ENCODE measurements at regions not wholly inside any gene's neighbourhood (a gene's known extent, or its start where the extent isn't known, plus 50 kb on each side); places are given as distances from the start of the nearest gene placed in this dataset.

DNA sequence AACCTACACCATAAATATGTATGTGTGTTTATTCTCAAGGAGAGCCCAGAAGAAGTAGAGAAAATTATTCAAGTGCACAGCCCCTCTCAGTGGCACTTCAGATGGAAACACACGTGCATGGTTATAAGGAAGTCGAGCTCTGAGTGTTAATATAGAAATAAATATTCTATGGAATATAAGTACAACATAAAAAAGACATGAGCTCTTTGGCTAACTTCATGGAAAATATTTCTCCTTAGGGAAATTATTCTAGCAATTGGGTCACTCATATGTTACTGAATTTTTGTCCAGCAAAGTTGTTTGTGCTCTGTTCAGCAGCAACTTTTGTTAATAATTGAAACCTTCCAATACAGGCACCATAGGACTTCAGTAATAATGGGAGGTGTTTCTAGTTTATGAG lies 939.0 kb downstream of the LRFN5 start:
- Mint-ChIP-seq H3K4me3 (ENCODE audit: unreplicated experiment) (no peak overlapping the region), H3K4me1 (ENCODE audit: low read depth) (no peaks in the 10 kb centered on the region), H3K9me3 (ENCODE audit: low read depth) (peaks cover 4% of the 10 kb centered on the region), H3K27me3 (ENCODE audit: low read depth) (no peaks in the 10 kb centered on the region), H3K27ac (ENCODE audit: unreplicated experiment) (no peak overlapping the region), H3K36me3 (ENCODE audit: low read depth) (no peaks in the 10 kb centered on the region)
- DNase-seq (ENCODE audit: low spot score): no peak
- TF ChIP-seq, protein P1, sequence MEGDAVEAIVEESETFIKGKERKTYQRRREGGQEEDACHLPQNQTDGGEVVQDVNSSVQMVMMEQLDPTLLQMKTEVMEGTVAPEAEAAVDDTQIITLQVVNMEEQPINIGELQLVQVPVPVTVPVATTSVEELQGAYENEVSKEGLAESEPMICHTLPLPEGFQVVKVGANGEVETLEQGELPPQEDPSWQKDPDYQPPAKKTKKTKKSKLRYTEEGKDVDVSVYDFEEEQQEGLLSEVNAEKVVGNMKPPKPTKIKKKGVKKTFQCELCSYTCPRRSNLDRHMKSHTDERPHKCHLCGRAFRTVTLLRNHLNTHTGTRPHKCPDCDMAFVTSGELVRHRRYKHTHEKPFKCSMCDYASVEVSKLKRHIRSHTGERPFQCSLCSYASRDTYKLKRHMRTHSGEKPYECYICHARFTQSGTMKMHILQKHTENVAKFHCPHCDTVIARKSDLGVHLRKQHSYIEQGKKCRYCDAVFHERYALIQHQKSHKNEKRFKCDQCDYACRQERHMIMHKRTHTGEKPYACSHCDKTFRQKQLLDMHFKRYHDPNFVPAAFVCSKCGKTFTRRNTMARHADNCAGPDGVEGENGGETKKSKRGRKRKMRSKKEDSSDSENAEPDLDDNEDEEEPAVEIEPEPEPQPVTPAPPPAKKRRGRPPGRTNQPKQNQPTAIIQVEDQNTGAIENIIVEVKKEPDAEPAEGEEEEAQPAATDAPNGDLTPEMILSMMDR (IDR thresholded peaks at IDR 0.05): no peak

DNA sequence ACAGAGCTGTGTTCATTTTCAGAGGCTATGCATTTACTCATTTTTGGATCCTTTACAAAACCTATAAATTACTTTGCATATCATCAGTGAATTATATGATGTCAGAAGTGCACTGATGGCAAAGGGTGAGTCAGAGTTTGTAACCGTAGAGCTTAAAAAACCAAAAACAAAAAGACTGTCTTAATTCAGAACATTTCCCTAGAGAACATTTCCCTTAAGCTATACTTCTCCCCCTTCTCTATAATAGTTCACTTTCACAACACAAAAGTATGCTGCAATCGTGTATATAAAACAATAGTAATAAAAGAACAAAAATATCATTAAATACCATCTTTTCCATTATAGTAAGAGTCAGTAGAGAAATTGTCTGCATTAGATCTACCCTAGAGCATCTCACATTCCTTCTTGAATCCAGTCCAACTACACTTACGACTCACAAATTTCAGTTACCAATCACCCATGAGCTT lies 934.9 kb downstream of the LRFN5 start:
- H3K9me3 Mint-ChIP-seq (ENCODE audit: low read depth): no peaks in the 10 kb centered on the region
- TF ChIP-seq, protein P1 (IDR thresholded peaks at IDR 0.05): no peak
- no peak for DNase-seq (ENCODE audit: low spot score)
- H3K4me1 Mint-ChIP-seq (ENCODE audit: low read depth): no peaks in the 10 kb centered on the region
- no peaks in the 10 kb centered on the region for H3K36me3 Mint-ChIP-seq (ENCODE audit: low read depth)
- peaks cover 5% of the 10 kb centered on the region for H3K27me3 Mint-ChIP-seq (ENCODE audit: low read depth)
- no peak overlapping the region for H3K4me3 Mint-ChIP-seq (ENCODE audit: unreplicated experiment)
- no peak overlapping the region for H3K27ac Mint-ChIP-seq (ENCODE audit: unreplicated experiment)

DNA sequence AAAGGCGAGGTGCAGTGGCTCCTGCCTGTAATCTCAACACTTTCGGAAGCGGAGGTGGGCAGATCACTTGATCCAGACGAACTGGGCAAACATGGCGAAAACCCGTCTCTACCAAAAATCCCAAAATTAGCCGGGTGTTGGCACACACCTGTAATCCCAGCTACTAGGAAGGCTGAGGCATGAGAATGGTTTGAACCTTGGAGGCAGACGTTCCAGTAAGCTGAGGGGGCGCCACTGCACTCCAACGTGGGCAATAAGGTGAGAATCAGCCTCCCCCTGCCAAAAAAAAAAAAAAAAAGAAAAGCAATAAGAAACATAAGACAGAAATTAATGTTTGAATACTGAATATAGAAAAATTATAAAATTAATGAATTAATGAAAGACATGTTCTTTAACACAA lies 928.7 kb downstream of the LRFN5 start:
- H3K4me3 Mint-ChIP-seq (ENCODE audit: unreplicated experiment): no peak overlapping the region
- H3K36me3 Mint-ChIP-seq (ENCODE audit: low read depth): no peaks in the 10 kb centered on the region
- no peaks in the 10 kb centered on the region for H3K4me1 Mint-ChIP-seq (ENCODE audit: low read depth)
- no peak for DNase-seq (ENCODE audit: low spot score)
- H3K9me3 Mint-ChIP-seq (ENCODE audit: low read depth): no peaks in the 10 kb centered on the region
- TF ChIP-seq, protein P1 (IDR thresholded peaks at IDR 0.05): no peak
- no peak overlapping the region for H3K27ac Mint-ChIP-seq (ENCODE audit: unreplicated experiment)
- peaks cover 5% of the 10 kb centered on the region for H3K27me3 Mint-ChIP-seq (ENCODE audit: low read depth)

DNA sequence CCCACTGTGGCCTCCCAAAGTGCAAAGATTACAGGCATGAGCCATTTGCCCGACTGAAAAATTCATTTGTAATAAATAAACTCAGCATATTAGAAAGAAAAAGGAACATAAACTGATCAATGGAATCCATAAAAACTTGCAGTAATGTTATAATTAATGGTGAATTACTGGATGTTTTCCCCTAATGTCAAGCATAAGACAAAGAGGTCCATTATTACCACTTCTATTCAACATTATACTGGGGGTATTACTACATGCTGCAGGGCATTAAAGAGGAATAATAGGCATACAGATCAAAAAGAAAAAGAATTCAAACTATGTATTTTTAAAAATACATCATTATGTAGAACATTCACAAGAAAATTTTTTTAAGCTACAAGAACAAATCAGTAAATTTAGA lies 926.8 kb downstream of the LRFN5 start:
- H3K36me3 Mint-ChIP-seq (ENCODE audit: low read depth): no peaks in the 10 kb centered on the region
- H3K4me1 Mint-ChIP-seq (ENCODE audit: low read depth): no peaks in the 10 kb centered on the region
- TF ChIP-seq, protein P1 (IDR thresholded peaks at IDR 0.05): no peak
- DNase-seq (ENCODE audit: low spot score): no peak
- H3K9me3 Mint-ChIP-seq (ENCODE audit: low read depth): no peaks in the 10 kb centered on the region
- H3K27me3 Mint-ChIP-seq (ENCODE audit: low read depth): peaks cover 4% of the 10 kb centered on the region
- H3K4me3 Mint-ChIP-seq (ENCODE audit: unreplicated experiment): no peak overlapping the region
- H3K27ac Mint-ChIP-seq (ENCODE audit: unreplicated experiment): no peak overlapping the region

DNA sequence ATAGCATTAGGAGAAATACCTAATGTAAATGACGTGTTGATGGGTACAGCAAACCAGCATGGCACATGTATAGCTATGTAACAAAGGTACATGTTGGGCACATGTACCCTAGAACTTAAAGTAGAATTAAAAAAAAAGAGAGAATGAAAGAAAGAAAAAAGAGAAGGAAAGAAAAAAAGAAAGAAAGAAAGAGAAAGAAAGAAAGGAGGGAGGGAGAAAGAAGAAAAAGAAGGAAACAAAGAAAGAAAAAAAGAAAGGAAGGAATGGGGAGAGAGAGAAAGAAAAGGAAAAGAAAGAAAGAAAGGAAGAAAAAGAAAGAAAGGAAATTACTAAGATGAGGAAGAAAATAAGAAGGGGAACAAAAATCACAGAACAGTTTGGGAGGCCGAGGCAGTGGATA lies 925.5 kb downstream of the LRFN5 start:
- no peak for DNase-seq (ENCODE audit: low spot score)
- Mint-ChIP-seq H3K4me3 (ENCODE audit: unreplicated experiment) (no peak overlapping the region), H3K36me3 (ENCODE audit: low read depth) (no peaks in the 10 kb centered on the region), H3K4me1 (ENCODE audit: low read depth) (no peaks in the 10 kb centered on the region), H3K27me3 (ENCODE audit: low read depth) (no peaks in the 10 kb centered on the region), H3K27ac (ENCODE audit: unreplicated experiment) (no peak overlapping the region), H3K9me3 (ENCODE audit: low read depth) (no peaks in the 10 kb centered on the region)
- TF ChIP-seq, protein P1 (IDR thresholded peaks at IDR 0.05): no peak

Measured in chondrocyte (in vitro differentiated cells).